HG02610 (cell line): ENCODE measurements at regions not wholly inside any gene's neighbourhood (a gene's known extent, or its start where the extent isn't known, plus 50 kb on each side); places are given as distances from the start of the nearest gene placed in this dataset.
"Not testable (repeated sequence)": the region's sequence is repeated elsewhere in the genome, so short reads cannot be mapped to it uniquely, and the experiment has no call there.

Experiments
- ATAC-seq: cut with Tn5 transposase; IDR thresholded peaks from one replicate; pipeline ENCODE4 v1.9.1; 2021; ENCODE audit warnings: mild to moderate bottlenecking, moderate library complexity; ENCODE audit not compliant: unreplicated experiment

- no peak for ATAC-seq
Observed at GRCh38 chr7:84941936-84942335, 244.9 kb downstream of the SEMA3D start.

- ATAC-seq, result no peak
Observed at GRCh38 chr7:84941291-84941690, 245.6 kb downstream of the SEMA3D start.

- no peak for ATAC-seq
Observed at GRCh38 chr7:84939888-84940287, 247.0 kb downstream of the SEMA3D start.

- ATAC-seq, result no peak
Observed at GRCh38 chr7:84939442-84939841, 247.4 kb downstream of the SEMA3D start.

DNA sequence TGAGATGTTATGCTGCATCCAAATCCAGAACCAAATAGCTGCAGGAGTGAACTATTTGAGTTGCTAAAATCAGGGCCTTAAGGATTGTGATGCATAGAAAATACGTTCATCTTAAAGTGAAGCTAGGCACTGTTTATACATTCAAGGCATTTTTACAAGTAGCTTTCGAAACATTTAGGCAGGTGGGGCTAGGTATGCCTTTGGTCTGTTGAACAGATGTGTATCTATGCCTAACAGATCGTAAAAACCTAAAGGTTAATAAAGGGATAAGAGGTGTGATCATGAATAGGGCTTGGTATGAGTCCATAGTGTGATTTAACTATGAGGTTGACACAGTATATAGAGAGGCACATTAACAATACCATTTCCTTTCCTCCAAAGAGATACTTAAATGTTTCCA lies 262.5 kb downstream of the SEMA3D start:
- ATAC-seq, result no peak

DNA sequence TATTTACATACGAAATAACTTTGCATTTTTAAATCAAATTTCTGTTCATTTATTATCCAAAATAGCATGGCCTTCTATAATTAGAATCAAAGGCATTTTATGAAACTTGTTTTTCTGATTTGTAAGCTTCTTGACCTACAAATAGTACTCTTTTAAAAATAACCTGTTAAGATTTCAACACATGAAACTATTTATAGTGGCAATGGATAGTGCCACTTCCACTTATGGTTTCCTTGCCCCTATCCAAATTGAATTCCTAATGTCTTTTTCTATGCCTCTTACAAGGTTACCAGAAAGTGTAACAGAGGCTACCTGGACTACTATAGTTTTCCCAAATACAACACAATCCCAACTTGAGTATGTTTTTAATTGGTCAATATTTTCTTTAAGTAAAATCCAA lies 263.5 kb downstream of the SEMA3D start:
- no peak for ATAC-seq

GRCh38 chr7:84921154-84921553 lies 265.7 kb downstream of the SEMA3D start:
- no peak for ATAC-seq

GRCh38 chr7:84916973-84917372 lies 269.9 kb downstream of the SEMA3D start:
- not testable (repeated sequence) for ATAC-seq

DNA sequence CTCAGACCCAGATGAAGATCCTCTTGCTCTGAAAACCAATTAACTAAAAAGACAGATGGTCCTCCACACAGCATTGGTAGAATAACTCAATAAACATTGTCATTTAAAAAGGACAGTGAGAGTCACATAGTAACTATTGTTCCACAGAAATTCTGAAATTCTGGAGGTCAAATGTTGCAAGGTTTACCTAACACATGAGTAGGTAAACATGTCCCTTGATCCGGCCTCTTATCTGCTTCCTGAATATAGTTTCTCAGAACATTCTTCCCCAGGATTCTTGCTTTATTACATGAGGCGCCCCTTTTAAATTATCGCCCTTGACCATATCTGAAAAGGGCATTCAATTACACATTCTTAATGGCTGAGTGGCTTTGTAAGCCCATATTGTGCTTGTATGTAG lies 270.7 kb downstream of the SEMA3D start:
- ATAC-seq, result no peak

DNA sequence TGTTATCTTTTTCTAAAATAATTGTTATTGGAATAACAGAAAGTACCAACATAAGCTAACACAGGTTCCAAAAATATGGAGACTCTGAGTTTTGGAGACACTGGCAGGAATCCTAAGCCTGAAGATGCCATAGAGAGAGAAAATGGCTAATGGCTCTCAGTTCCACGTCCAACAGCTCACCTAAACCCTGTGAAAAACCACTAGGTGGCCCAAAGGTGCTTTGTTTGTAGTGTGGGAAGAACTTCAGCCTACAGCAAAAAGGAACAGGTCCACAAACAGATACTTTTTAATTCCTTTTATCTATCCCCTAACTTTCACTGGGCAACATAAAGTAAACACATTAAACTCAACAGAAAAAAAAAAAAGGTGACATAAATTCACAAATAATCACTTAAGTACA lies 272.3 kb downstream of the SEMA3D start:
- no peak for ATAC-seq

DNA sequence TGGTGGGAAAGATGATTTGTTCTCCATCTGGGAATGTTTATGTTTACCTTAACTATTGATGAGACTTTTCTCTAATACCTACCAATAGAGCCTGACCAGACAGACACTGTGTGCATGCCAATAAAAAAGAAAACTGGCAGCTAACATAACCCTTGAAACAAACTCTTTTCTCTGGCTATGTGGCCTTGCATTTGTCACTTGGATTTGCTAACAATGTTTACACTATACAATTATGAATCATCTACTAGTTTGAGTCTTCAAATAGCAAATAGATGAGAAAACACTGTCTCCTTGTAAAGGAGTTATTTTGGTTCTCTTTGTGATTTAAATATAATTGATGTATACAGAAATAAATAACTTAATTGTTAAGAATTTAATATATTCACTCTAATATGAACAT lies 273.1 kb downstream of the SEMA3D start:
- ATAC-seq, result no peak

- no peak for ATAC-seq
Observed at GRCh38 chr7:84912993-84913635, 273.7 kb downstream of the SEMA3D start.

DNA sequence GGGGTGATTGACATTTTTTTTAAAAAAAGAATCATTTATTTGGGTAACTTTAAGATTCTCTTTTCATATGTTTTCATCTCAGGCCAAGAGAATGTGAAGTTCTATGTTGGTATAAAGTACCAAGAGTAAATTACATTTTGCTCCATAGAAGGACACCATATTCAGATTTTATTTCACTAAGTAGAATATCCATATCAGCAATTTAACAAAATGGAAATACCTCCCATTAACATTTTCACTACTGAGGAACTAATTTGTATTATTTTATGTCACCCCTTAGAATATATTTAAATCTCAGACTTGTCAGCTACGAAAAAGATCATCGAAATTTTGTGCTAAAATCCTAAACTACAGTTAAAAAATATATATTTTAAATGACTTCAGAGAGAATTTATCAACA lies 274.3 kb downstream of the SEMA3D start:
- no peak for ATAC-seq

- ATAC-seq, result no peak
Observed at GRCh38 chr7:84912018-84912417, 274.8 kb downstream of the SEMA3D start.

DNA sequence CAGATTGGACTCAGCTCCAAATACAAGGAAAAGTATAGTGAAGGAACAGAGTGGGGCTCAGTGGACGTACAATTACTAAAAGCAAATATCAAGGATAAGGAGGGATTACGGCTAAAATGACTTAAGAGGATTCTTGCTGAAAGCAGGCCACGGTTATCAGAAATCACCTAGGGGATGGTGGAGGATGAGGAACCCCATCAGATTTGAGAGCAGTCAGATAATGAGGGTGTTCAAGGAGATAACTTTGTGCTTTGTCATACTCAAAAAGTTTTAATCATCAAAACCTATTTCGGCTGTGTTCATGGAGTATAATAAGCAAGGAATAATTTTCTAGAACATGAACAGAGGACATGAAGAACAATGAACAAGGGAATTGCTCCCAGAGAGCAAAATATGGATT lies 275.8 kb downstream of the SEMA3D start:
- no peak for ATAC-seq

DNA sequence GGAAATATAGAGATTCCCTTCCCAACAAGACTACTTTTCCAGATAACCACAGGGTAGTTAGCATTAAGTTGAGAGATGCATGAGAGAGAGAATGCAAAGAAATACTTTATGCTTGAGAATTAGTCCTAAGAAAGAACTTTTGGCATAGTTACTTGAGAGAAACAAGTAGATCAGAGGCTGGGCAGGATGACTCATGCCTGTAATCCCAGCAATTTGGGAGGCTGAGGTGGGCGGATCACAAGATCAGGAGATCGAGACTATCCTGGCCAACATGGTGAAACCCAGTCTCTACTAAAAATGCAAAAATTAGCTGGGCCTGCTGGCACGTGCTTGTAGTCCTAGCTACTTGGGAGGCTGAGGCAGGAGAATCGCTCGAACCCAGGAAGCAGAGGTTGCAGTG lies 276.5 kb downstream of the SEMA3D start:
- ATAC-seq, result not testable (repeated sequence)

DNA sequence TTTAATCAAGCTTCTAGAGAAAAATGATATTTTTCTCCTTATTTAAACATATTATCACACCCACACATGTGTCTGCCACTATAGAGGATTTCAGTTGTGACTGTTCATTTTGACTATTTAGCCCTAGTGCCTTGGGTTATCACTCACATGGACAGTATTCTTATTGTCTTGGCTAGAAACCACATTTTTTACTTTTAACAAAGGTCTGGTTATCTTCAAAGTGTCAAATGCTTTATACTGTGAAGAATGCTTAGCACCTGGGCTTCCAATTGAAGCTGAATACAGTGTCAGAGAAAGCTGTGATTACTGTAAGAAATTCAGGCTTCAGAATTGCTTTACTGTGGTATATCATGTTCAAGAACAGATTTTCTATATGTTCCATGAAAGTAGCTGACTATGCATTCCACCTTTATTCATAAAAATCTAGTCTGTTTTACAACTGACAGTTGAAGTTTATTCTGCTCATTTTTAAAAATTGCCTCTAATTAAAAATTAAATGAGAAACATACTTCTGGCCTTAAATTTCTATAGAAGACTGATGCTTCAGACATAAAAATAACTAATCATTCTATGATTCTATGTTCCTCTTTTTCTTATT lies 278.6 kb downstream of the SEMA3D start:
- ATAC-seq, result no peak

- ATAC-seq, result no peak
Observed at GRCh38 chr7:84906889-84907288, 280.0 kb downstream of the SEMA3D start.

DNA sequence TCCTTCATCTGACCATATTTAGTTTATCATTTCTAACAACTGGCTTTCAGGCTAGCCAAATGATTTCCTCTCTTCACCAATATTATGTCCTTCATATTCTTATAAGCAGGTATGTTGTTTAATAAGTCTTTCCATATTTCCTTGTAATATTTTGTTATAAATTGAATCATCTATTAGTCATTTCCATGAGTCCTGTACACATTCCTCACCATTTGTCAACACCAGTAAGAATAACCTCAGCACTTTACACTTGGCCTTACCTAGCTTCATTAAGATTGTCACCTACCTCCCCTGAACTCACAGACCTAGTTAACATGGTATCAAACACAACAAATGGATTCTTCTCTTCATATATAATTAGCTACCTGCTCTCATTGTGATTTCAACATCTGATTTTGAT lies 282.3 kb downstream of the SEMA3D start:
- ATAC-seq, result no peak

DNA sequence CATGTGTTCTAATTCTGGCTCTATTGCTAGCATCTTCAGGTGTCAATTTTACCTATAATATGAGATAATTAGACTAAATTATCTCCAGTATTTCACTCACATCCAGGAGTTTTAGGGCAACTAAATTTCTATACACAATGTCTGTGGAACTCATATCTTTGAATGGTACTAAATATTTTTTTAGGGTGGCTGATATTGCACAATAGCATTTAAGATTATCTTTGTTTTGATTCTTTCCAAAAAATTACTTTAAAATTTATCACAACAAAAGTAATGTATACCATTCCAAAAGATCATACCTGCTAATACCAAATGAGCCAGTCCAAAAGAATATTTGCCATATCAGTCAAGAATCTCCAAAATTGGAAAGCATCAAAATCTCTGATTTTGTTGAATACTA lies 285.5 kb downstream of the SEMA3D start:
- no peak for ATAC-seq

- peak; percentile 86 for ATAC-seq
Observed at GRCh38 chr7:84900215-84900614, 286.6 kb downstream of the SEMA3D start.

DNA sequence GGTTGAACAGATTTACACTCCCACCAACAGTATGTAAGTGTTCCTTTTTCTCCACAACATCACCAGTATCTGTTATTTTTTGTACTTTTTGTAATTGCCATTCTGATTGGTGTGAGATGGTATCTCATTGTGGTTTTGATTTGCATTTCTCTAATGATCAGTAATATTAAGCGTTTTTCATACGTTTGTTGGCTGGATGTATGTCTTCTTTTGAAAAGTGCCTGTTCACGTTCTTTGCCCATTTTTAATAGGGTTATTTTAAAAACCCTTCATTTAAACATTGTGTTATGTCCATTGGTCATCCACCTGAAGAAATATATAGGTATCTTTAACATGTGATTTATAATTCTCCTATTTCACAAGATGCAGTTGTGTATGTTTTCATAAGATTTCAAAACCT lies 291.3 kb downstream of the SEMA3D start:
- no peak for ATAC-seq

GRCh38 chr7:84883570-84883969 lies 303.3 kb downstream of the SEMA3D start:
- not testable (repeated sequence) for ATAC-seq
